ENCODE measurements at regions not wholly inside any gene's neighbourhood (a gene's known extent, or its start where the extent isn't known, plus 50 kb on each side); places are given as distances from the start of the nearest gene placed in this dataset.

DNA sequence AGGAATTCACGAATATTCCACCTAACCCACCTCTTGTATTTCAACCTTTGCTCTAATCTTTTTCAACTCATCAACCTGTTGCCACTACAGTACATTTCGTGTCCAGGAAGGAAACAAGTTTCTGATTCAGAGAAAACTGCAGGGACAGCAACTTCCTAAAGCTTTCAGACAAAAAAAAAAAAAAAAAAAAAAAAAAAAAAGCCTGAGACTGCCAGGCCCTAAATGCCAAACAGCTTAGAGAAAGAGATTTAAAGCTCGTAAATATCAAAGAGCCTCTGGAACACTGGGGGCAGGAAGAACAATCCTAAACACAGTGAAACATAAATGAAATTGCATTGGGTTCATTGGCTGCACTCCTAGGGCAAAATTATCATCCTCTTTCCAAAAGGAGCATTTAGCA lies 411.2 kb upstream of the SPTLC3 start:
- no peak for TF ChIP-seq POLR2A (IDR thresholded peaks at IDR 0.05; ENCODE audit: low read depth, low read length)
- TF ChIP-seq SPI1 (IDR thresholded peaks at IDR 0.05; ENCODE audit: low read depth, low read length), result no peak
- TF ChIP-seq TAF1 (IDR thresholded peaks at IDR 0.05; ENCODE audit: low read depth, low read length), result no peak
- TF ChIP-seq POLR2AphosphoS5 (IDR thresholded peaks at IDR 0.05; ENCODE audit: low read depth, low read length), result no peak
- TF ChIP-seq POU2F2 (IDR thresholded peaks at IDR 0.05; ENCODE audit: low read depth, low read length), result no peak
- TF ChIP-seq PAX5 (IDR thresholded peaks at IDR 0.05; ENCODE audit: insufficient read depth, low read length, severe bottlenecking), result no peak

Measured in GM12891 (cell line).